ENCODE measurements at regions not wholly inside any gene's neighbourhood (a gene's known extent, or its start where the extent isn't known, plus 50 kb on each side); places are given as distances from the start of the nearest gene placed in this dataset.
"Not testable (repeated sequence)": the region's sequence is repeated elsewhere in the genome, so short reads cannot be mapped to it uniquely, and the experiment has no call there.

- 100% methylated on average over 1 of the region's 3 CpGs for WGBS (ENCODE audit: insufficient coverage)
- POLR2A ChIA-PET, result no interaction called here
- Histone ChIP-seq H3K4me1 (ENCODE audit: control extremely low read depth in 1 of 4, control insufficient read depth in 4 of 4, insufficient read depth in 4 of 4, low read length in 3 of 4) (no peaks in the 10 kb centered on the region), H3K36me3 (ENCODE audit: control insufficient read depth in 4 of 4, insufficient read depth in 4 of 4, low read length in 3 of 4) (no peaks in the 10 kb centered on the region), H3K27me3 (replicated peaks in 2 of 5; ENCODE audit: control insufficient read depth in 4 of 5, insufficient read depth in 5 of 5, low read length in 4 of 5) (no peaks in the 10 kb centered on the region), H3K9me3 (ENCODE audit: control extremely low read depth in 1 of 5, control insufficient read depth in 4 of 5, insufficient read depth in 2 of 5, low read depth in 1 of 5, low read length in 4 of 5) (peaks cover 0 to 4% (median 0%) of the 10 kb centered on the region in 5 experiments), H3K27ac (ENCODE audit: insufficient read depth in 1 of 2, low read depth in 1 of 2, low read length in 2 of 2, poor library complexity in 1 of 2, severe bottlenecking in 2 of 2) (no peak overlapping the region), H3K4me3 (ENCODE audit: control insufficient read depth in 1 of 7, extremely low read depth in 1 of 7, insufficient read depth in 4 of 7, low read depth in 2 of 7, low read length in 6 of 7) (no peak overlapping the region)
- DNase-seq, result no peak
- CTCF ChIA-PET, result no interaction called here
Observed at GRCh38 chr12:102298022-102298421, 100.4 kb upstream of the PMCH start.

GRCh38 chr12:102297412-102297811, 99.8 kb upstream of the PMCH start:
- DNase-seq, result no peak
- WGBS (ENCODE audit: insufficient coverage), result 100% methylated on average over 2 of the region's 2 CpGs
- ChIA-PET CTCF (no interaction called here), POLR2A (no interaction called here)
- Histone ChIP-seq H3K27ac (ENCODE audit: insufficient read depth in 1 of 2, low read depth in 1 of 2, low read length in 2 of 2, poor library complexity in 1 of 2, severe bottlenecking in 2 of 2) (no peak overlapping the region), H3K4me3 (ENCODE audit: control insufficient read depth in 1 of 7, extremely low read depth in 1 of 7, insufficient read depth in 4 of 7, low read depth in 2 of 7, low read length in 6 of 7) (no peak overlapping the region), H3K9me3 (ENCODE audit: control extremely low read depth in 1 of 5, control insufficient read depth in 4 of 5, insufficient read depth in 2 of 5, low read depth in 1 of 5, low read length in 4 of 5) (peaks cover 0 to 4% (median 0%) of the 10 kb centered on the region in 5 experiments), H3K4me1 (ENCODE audit: control extremely low read depth in 1 of 4, control insufficient read depth in 4 of 4, insufficient read depth in 4 of 4, low read length in 3 of 4) (no peaks in the 10 kb centered on the region), H3K36me3 (ENCODE audit: control insufficient read depth in 4 of 4, insufficient read depth in 4 of 4, low read length in 3 of 4) (no peaks in the 10 kb centered on the region), H3K27me3 (replicated peaks in 2 of 5; ENCODE audit: control insufficient read depth in 4 of 5, insufficient read depth in 5 of 5, low read length in 4 of 5) (no peaks in the 10 kb centered on the region)

GRCh38 chr12:102294568-102294967, 96.9 kb upstream of the PMCH start:
- Histone ChIP-seq H3K9me3 (ENCODE audit: control extremely low read depth in 1 of 5, control insufficient read depth in 4 of 5, insufficient read depth in 2 of 5, low read depth in 1 of 5, low read length in 4 of 5) (peaks cover 0 to 2% (median 0%) of the 10 kb centered on the region in 5 experiments), H3K27me3 (replicated peaks in 2 of 5; ENCODE audit: control insufficient read depth in 4 of 5, insufficient read depth in 5 of 5, low read length in 4 of 5) (no peaks in the 10 kb centered on the region), H3K4me1 (ENCODE audit: control extremely low read depth in 1 of 4, control insufficient read depth in 4 of 4, insufficient read depth in 4 of 4, low read length in 3 of 4) (no peaks in the 10 kb centered on the region), H3K4me3 (ENCODE audit: control insufficient read depth in 1 of 7, extremely low read depth in 1 of 7, insufficient read depth in 4 of 7, low read depth in 2 of 7, low read length in 6 of 7) (no peak overlapping the region), H3K36me3 (ENCODE audit: control insufficient read depth in 4 of 4, insufficient read depth in 4 of 4, low read length in 3 of 4) (no peaks in the 10 kb centered on the region), H3K27ac (ENCODE audit: insufficient read depth in 1 of 2, low read depth in 1 of 2, low read length in 2 of 2, poor library complexity in 1 of 2, severe bottlenecking in 2 of 2) (no peak overlapping the region)
- POLR2A ChIA-PET, result no interaction called here
- no peak for DNase-seq
- no CpG with 5 or more reads among the region's 1 CpG for WGBS (ENCODE audit: insufficient coverage)
- CTCF ChIA-PET, result no interaction called here

GRCh38 chr12:102291498-102292440, 94.1 kb upstream of the PMCH start:
- POLR2A ChIA-PET, result interaction anchor here (0.6 kb wide), 1 partner anchor 29 kb away, joined by 6 read pairs; no protein-coding TSS in a partner anchor
- H3K4me3 ChIP-seq (ENCODE audit: control insufficient read depth in 1 of 7, extremely low read depth in 1 of 7, insufficient read depth in 4 of 7, low read depth in 2 of 7, low read length in 6 of 7); H3K9me3 ChIP-seq (ENCODE audit: control extremely low read depth in 1 of 5, control insufficient read depth in 4 of 5, insufficient read depth in 2 of 5, low read depth in 1 of 5, low read length in 4 of 5); H3K27me3 ChIP-seq (replicated peaks in 2 of 5; ENCODE audit: control insufficient read depth in 4 of 5, insufficient read depth in 5 of 5, low read length in 4 of 5); CTCF ChIA-PET; H3K36me3 ChIP-seq (ENCODE audit: control insufficient read depth in 4 of 4, insufficient read depth in 4 of 4, low read length in 3 of 4); H3K27ac ChIP-seq (ENCODE audit: insufficient read depth in 1 of 2, low read depth in 1 of 2, low read length in 2 of 2, poor library complexity in 1 of 2, severe bottlenecking in 2 of 2); DNase-seq; H3K4me1 ChIP-seq (ENCODE audit: control extremely low read depth in 1 of 4, control insufficient read depth in 4 of 4, insufficient read depth in 4 of 4, low read length in 3 of 4): not testable (repeated sequence)
- 91% methylated on average over 6 of the region's 8 CpGs for WGBS (ENCODE audit: insufficient coverage)

GRCh38 chr12:102289702-102290101, 92.1 kb upstream of the PMCH start:
- H3K36me3 ChIP-seq (ENCODE audit: control insufficient read depth in 4 of 4, insufficient read depth in 4 of 4, low read length in 3 of 4); DNase-seq; H3K4me1 ChIP-seq (ENCODE audit: control extremely low read depth in 1 of 4, control insufficient read depth in 4 of 4, insufficient read depth in 4 of 4, low read length in 3 of 4); POLR2A ChIA-PET; CTCF ChIA-PET; H3K27ac ChIP-seq (ENCODE audit: insufficient read depth in 1 of 2, low read depth in 1 of 2, low read length in 2 of 2, poor library complexity in 1 of 2, severe bottlenecking in 2 of 2); H3K4me3 ChIP-seq (ENCODE audit: control insufficient read depth in 1 of 7, extremely low read depth in 1 of 7, insufficient read depth in 4 of 7, low read depth in 2 of 7, low read length in 6 of 7); H3K27me3 ChIP-seq (replicated peaks in 2 of 5; ENCODE audit: control insufficient read depth in 4 of 5, insufficient read depth in 5 of 5, low read length in 4 of 5); H3K9me3 ChIP-seq (ENCODE audit: control extremely low read depth in 1 of 5, control insufficient read depth in 4 of 5, insufficient read depth in 2 of 5, low read depth in 1 of 5, low read length in 4 of 5): not testable (repeated sequence)
- WGBS (ENCODE audit: insufficient coverage), result 100% methylated on average over 2 of the region's 2 CpGs

GRCh38 chr12:102281231-102281630, 83.6 kb upstream of the PMCH start:
- no CpG with 5 or more reads among the region's 1 CpG for WGBS (ENCODE audit: insufficient coverage)
- CTCF ChIA-PET, result no interaction called here

GRCh38 chr12:102255687-102256086, 58.1 kb upstream of the PMCH start:
- H3K4me1 ChIP-seq (ENCODE audit: control extremely low read depth in 1 of 4, control insufficient read depth in 4 of 4, insufficient read depth in 4 of 4, low read length in 3 of 4); H3K9me3 ChIP-seq (ENCODE audit: control extremely low read depth in 1 of 5, control insufficient read depth in 4 of 5, insufficient read depth in 2 of 5, low read depth in 1 of 5, low read length in 4 of 5); CTCF ChIA-PET; H3K27me3 ChIP-seq (replicated peaks in 2 of 5; ENCODE audit: control insufficient read depth in 4 of 5, insufficient read depth in 5 of 5, low read length in 4 of 5); H3K27ac ChIP-seq (ENCODE audit: insufficient read depth in 1 of 2, low read depth in 1 of 2, low read length in 2 of 2, poor library complexity in 1 of 2, severe bottlenecking in 2 of 2); H3K36me3 ChIP-seq (ENCODE audit: control insufficient read depth in 4 of 4, insufficient read depth in 4 of 4, low read length in 3 of 4); DNase-seq; H3K4me3 ChIP-seq (ENCODE audit: control insufficient read depth in 1 of 7, extremely low read depth in 1 of 7, insufficient read depth in 4 of 7, low read depth in 2 of 7, low read length in 6 of 7); POLR2A ChIA-PET: not testable (repeated sequence)
- 100% methylated on average over 1 of the region's 2 CpGs for WGBS (ENCODE audit: insufficient coverage)

More at GRCh38 chr12:102281231-102281630, 83.6 kb upstream of the PMCH start:
- Histone ChIP-seq H3K9me3 (ENCODE audit: control extremely low read depth in 1 of 5, control insufficient read depth in 4 of 5, insufficient read depth in 2 of 5, low read depth in 1 of 5, low read length in 4 of 5) (no peaks in the 10 kb centered on the region), H3K4me1 (ENCODE audit: control extremely low read depth in 1 of 4, control insufficient read depth in 4 of 4, insufficient read depth in 4 of 4, low read length in 3 of 4) (no peaks in the 10 kb centered on the region), H3K36me3 (ENCODE audit: control insufficient read depth in 4 of 4, insufficient read depth in 4 of 4, low read length in 3 of 4) (no peaks in the 10 kb centered on the region), H3K4me3 (ENCODE audit: control insufficient read depth in 1 of 7, extremely low read depth in 1 of 7, insufficient read depth in 4 of 7, low read depth in 2 of 7, low read length in 6 of 7) (no peak overlapping the region), H3K27me3 (replicated peaks in 2 of 5; ENCODE audit: control insufficient read depth in 4 of 5, insufficient read depth in 5 of 5, low read length in 4 of 5) (peaks cover 0 to 4% (median 0%) of the 10 kb centered on the region in 5 experiments), H3K27ac (ENCODE audit: insufficient read depth in 1 of 2, low read depth in 1 of 2, low read length in 2 of 2, poor library complexity in 1 of 2, severe bottlenecking in 2 of 2) (no peak overlapping the region)
- DNase-seq, result no peak
- POLR2A ChIA-PET, result no interaction called here

Measured in common myeloid progenitor, CD34-positive (primary cell).